ENCODE measurements at regions not wholly inside any gene's neighbourhood (a gene's known extent, or its start where the extent isn't known, plus 50 kb on each side); places are given as distances from the start of the nearest gene placed in this dataset.

DNA sequence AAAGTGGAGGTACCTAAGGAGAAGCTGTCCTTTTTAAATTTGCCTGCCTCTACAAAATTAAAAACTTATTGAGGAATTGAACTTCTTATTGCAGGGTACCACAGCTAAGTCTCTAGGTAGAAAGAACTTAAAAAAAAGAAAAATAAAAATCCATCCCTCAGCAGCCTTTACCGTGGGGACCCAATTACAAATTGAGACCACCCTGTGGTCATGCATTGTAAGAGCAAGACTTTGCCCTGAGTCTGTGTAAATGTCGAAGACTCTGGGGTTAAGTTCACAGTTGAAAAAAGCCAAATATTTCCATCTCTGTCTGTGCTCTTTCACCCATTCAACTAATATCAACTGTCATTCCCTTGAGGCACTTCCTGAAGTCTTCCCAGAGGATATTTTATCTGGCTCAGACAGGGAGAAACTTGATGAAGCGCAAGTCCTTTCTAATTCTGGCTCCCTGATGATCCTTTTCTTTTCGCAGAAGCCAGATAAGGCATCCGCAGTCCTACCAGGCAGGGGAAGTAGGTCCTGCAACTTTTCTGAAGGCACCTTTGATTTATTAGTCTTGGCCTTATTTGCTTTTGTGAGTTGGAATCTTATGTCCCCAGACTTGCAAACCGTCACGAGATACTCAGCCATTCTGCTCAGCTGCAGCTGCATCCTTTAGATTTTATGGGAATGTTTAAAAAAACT is 323.8 kb upstream of the WWC1 start:
- Histone ChIP-seq H3K27me3 (ENCODE audit: control insufficient read depth in 1 of 2, insufficient read depth in 2 of 2, low read length in 2 of 2) (no peaks in the 10 kb centered on the region), H3K27ac (ENCODE audit: low read length) (no peak overlapping the region), H3K4me3 (ENCODE audit: low read length in 2 of 2) (no peak overlapping the region), H3K9ac (ENCODE audit: low read length in 2 of 2) (no peak overlapping the region), H3K9me3 (ENCODE audit: control insufficient read depth in 2 of 2, low read length in 2 of 2) (no peaks in the 10 kb centered on the region), H3K36me3 (ENCODE audit: control insufficient read depth in 2 of 2, insufficient read depth in 2 of 2, low read length in 2 of 2) (no peaks in the 10 kb centered on the region), H3K4me1 (ENCODE audit: control insufficient read depth, insufficient read depth, low read length) (no peaks in the 10 kb centered on the region)

DNA sequence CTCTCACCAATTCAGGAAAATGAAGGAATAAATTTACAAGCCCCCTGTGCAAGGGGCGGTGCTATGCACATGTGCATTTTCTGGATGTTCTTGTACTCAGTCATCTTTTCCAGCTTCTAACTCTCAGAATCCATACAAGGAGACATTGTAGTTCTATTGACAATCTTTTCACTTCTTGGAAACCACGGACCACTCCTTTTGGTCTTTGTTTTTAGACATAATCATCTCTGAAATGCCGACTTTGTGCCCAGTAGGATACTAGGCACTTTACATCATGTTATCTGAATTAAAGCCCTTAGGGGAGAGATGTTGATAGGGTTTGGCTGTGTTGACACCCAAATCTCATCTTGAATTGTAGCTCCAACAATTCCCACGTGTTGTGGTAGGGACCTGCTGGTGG is 322.6 kb upstream of the WWC1 start:
- Histone ChIP-seq H3K4me1 (ENCODE audit: control insufficient read depth, insufficient read depth, low read length) (no peaks in the 10 kb centered on the region), H3K9ac (ENCODE audit: low read length in 2 of 2) (no peak overlapping the region), H3K4me3 (ENCODE audit: low read length in 2 of 2) (no peak overlapping the region), H3K36me3 (ENCODE audit: control insufficient read depth in 2 of 2, insufficient read depth in 2 of 2, low read length in 2 of 2) (no peaks in the 10 kb centered on the region), H3K9me3 (ENCODE audit: control insufficient read depth in 2 of 2, low read length in 2 of 2) (no peaks in the 10 kb centered on the region), H3K27me3 (ENCODE audit: control insufficient read depth in 1 of 2, insufficient read depth in 2 of 2, low read length in 2 of 2) (no peaks in the 10 kb centered on the region), H3K27ac (ENCODE audit: low read length) (no peak overlapping the region)

DNA sequence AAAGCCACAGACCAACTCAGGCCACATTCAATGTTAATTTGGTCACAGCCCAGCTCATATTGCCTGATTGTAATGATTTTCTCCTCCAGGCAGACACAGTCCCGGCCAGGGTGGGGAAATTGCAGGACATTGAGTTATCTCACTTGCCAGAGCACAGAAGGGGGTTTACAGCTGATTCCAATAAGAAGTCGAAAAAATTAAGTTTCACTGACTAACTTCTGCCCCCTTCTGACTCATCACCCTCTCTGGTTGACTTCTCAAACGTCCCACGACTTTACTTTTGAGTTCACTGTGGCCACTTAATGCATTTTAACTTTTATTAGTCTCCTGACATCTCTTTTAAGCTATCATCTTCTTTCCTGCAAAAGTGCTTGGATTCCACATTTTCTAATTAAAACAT is 321.4 kb upstream of the WWC1 start:
- Histone ChIP-seq H3K9me3 (ENCODE audit: control insufficient read depth in 2 of 2, low read length in 2 of 2) (no peaks in the 10 kb centered on the region), H3K36me3 (ENCODE audit: control insufficient read depth in 2 of 2, insufficient read depth in 2 of 2, low read length in 2 of 2) (no peaks in the 10 kb centered on the region), H3K27me3 (ENCODE audit: control insufficient read depth in 1 of 2, insufficient read depth in 2 of 2, low read length in 2 of 2) (no peaks in the 10 kb centered on the region), H3K27ac (ENCODE audit: low read length) (no peak overlapping the region), H3K9ac (ENCODE audit: low read length in 2 of 2) (no peak overlapping the region), H3K4me1 (ENCODE audit: control insufficient read depth, insufficient read depth, low read length) (no peaks in the 10 kb centered on the region), H3K4me3 (ENCODE audit: low read length in 2 of 2) (no peak overlapping the region)

DNA sequence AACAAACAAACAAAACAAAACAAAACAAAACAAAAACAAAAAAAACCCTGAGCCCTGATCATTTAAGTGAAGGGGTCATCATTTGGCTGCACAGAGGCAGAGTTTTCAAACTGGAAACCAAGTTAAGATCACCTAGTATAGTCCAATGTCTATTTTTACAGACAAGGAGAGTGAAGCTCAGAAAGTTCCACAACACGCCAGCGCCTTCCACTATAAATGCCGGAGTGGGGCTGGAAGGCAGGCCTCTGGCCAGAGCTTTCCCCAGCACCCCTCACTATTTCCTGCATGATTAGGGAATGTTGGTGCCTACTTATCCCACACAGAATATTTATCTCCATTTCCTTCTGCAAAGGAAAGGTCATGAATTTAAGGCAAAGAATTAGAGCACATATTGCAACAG is 319.7 kb upstream of the WWC1 start:
- no peaks in the 10 kb centered on the region for H3K9me3 ChIP-seq (ENCODE audit: control insufficient read depth in 2 of 2, low read length in 2 of 2)
- no peaks in the 10 kb centered on the region for H3K27me3 ChIP-seq (ENCODE audit: control insufficient read depth in 1 of 2, insufficient read depth in 2 of 2, low read length in 2 of 2)
- no peaks in the 10 kb centered on the region for H3K36me3 ChIP-seq (ENCODE audit: control insufficient read depth in 2 of 2, insufficient read depth in 2 of 2, low read length in 2 of 2)
- H3K4me1 ChIP-seq (ENCODE audit: control insufficient read depth, insufficient read depth, low read length) = no peaks in the 10 kb centered on the region
- H3K27ac ChIP-seq (ENCODE audit: low read length) = no peak overlapping the region
- no peak overlapping the region for H3K4me3 ChIP-seq (ENCODE audit: low read length in 2 of 2)
- H3K9ac ChIP-seq (ENCODE audit: low read length in 2 of 2) = no peak overlapping the region

DNA sequence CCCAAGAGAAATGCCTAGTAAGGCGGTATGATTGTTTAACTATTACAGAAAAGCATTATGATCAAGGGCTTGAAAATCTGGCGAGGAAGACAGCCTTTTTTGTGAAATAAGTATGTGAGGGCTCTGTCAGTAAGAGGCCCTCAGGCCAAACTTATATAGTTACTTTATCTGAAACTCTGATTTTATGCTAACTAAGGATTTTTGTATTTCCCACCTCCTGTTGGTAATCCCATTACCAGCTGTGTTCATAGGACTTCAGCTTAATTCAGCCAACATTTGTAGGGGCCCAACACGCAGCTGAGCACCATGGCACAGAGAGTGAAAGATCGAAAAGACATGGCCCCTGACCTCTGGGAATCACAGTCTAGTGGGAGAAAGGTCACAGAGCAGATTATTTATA is 318.3 kb upstream of the WWC1 start:
- no peak overlapping the region for H3K9ac ChIP-seq (ENCODE audit: low read length in 2 of 2)

DNA sequence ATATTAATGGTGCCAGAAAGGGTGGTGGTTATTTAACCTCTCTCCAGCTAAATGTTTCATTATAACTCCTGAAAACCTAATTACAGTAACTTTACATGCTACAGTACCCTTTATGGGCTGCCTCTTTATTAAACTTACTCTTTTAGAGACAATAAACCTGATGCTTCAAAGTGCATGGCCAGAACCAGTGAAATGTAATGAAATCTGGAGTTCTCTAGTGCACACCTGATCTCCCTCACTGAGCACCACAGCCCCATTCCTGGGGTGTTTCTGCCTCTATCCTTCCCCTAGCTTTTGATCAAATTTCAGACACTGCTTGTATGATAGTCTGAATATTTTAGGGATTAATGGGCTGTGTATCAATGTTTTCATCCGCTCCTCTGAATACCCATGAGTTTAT is 306.5 kb upstream of the WWC1 start:
- Histone ChIP-seq H3K9ac (ENCODE audit: low read length in 2 of 2) (no peak overlapping the region), H3K36me3 (ENCODE audit: control insufficient read depth in 2 of 2, insufficient read depth in 2 of 2, low read length in 2 of 2) (no peaks in the 10 kb centered on the region), H3K9me3 (ENCODE audit: control insufficient read depth in 2 of 2, low read length in 2 of 2) (no peaks in the 10 kb centered on the region), H3K4me3 (ENCODE audit: low read length in 2 of 2) (no peak overlapping the region), H3K27me3 (ENCODE audit: control insufficient read depth in 1 of 2, insufficient read depth in 2 of 2, low read length in 2 of 2) (no peaks in the 10 kb centered on the region), H3K27ac (ENCODE audit: low read length) (no peak overlapping the region), H3K4me1 (ENCODE audit: control insufficient read depth, insufficient read depth, low read length) (no peaks in the 10 kb centered on the region)

More for the DNA sequence above, 318.3 kb upstream of the WWC1 start:
- Histone ChIP-seq H3K36me3 (ENCODE audit: control insufficient read depth in 2 of 2, insufficient read depth in 2 of 2, low read length in 2 of 2) (no peaks in the 10 kb centered on the region), H3K27ac (ENCODE audit: low read length) (no peak overlapping the region), H3K9me3 (ENCODE audit: control insufficient read depth in 2 of 2, low read length in 2 of 2) (no peaks in the 10 kb centered on the region), H3K4me3 (ENCODE audit: low read length in 2 of 2) (no peak overlapping the region), H3K27me3 (ENCODE audit: control insufficient read depth in 1 of 2, insufficient read depth in 2 of 2, low read length in 2 of 2) (no peaks in the 10 kb centered on the region), H3K4me1 (ENCODE audit: control insufficient read depth, insufficient read depth, low read length) (no peaks in the 10 kb centered on the region)

DNA sequence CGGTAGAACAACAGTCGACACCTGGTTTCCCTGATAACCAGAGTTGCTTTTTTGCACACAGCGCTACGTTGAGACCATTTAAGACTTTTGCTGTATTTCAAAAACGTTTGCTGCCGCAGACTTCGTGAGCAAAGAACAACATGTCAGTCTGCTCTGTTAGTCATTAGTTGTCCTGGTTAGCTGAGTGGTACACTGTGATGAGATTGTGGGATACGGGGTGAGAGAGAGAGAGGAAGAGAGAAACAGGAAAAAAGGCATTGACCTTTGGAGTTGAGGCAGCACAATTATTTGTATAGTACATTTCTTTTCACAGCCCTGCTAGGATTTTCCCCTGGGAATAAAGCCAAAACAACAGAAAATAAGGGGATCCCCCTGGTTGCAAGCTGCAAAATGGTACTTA is 306.1 kb upstream of the WWC1 start:
- no peaks in the 10 kb centered on the region for H3K36me3 ChIP-seq (ENCODE audit: control insufficient read depth in 2 of 2, insufficient read depth in 2 of 2, low read length in 2 of 2)
- no peak overlapping the region for H3K4me3 ChIP-seq (ENCODE audit: low read length in 2 of 2)
- H3K27ac ChIP-seq (ENCODE audit: low read length) = no peak overlapping the region
- H3K9me3 ChIP-seq (ENCODE audit: control insufficient read depth in 2 of 2, low read length in 2 of 2) = no peaks in the 10 kb centered on the region
- H3K4me1 ChIP-seq (ENCODE audit: control insufficient read depth, insufficient read depth, low read length) = no peaks in the 10 kb centered on the region
- no peak overlapping the region for H3K9ac ChIP-seq (ENCODE audit: low read length in 2 of 2)
- H3K27me3 ChIP-seq (ENCODE audit: control insufficient read depth in 1 of 2, insufficient read depth in 2 of 2, low read length in 2 of 2) = no peaks in the 10 kb centered on the region

DNA sequence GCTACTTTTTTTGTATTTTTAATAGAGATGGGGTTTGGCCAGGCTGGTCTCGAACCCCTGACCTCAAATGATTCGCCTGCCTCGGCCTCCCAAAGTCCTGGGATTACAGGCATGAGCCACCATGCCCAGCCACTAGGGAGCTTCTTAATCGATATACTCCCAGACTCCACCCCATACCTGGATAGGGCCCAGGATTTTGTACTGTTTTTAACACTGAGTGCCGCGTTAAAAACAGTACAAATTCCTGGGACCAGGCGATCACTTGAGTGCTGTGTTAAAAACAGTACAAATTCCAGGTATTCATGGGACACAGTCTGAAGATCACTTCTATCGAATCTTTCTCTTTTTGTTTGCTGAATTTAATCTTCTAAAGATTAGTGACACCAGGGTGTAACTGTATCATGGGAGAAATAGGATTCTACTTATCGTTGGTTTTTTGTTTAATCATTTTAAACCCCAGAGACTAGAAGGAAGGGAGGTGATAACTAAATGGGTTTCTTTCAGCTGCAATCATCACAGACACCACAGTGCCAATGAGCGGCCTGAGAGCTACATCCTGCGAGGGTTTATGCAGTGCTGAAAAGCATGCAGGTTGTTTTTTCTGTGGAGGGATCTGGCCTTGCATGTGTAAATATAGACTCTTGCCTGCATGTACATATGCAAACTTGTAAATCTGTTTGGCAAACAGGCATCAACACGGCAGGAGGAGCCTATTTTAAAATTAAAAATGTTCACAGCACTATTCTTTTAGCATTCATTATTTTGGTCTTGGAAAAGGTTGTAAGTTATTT is 303.8 kb upstream of the WWC1 start:
- Histone ChIP-seq H3K4me1 (ENCODE audit: control insufficient read depth, insufficient read depth, low read length) (no peaks in the 10 kb centered on the region), H3K27ac (ENCODE audit: low read length) (no peak overlapping the region), H3K27me3 (ENCODE audit: control insufficient read depth in 1 of 2, insufficient read depth in 2 of 2, low read length in 2 of 2) (no peaks in the 10 kb centered on the region), H3K36me3 (ENCODE audit: control insufficient read depth in 2 of 2, insufficient read depth in 2 of 2, low read length in 2 of 2) (no peaks in the 10 kb centered on the region), H3K4me3 (ENCODE audit: low read length in 2 of 2) (no peak overlapping the region), H3K9ac (ENCODE audit: low read length in 2 of 2) (no peak overlapping the region), H3K9me3 (ENCODE audit: control insufficient read depth in 2 of 2, low read length in 2 of 2) (no peaks in the 10 kb centered on the region)

DNA sequence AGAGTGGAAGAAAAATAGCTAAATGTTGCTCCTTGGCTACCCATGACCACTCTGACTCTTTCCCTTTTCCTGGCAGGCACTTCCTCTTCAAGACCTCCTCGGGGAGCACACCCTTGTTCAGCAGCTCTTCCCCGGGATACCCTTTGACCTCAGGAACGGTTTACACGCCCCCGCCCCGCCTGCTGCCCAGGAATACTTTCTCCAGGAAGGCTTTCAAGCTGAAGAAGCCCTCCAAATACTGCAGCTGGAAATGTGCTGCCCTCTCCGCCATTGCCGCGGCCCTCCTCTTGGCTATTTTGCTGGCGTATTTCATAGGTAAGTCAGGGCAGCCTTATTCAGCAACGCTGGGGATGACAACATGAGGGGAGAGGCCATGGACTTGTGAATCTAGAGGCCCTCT is 298.6 kb upstream of the WWC1 start:
- H3K4me3 ChIP-seq (ENCODE audit: low read length in 2 of 2) = no peak overlapping the region
- H3K27ac ChIP-seq (ENCODE audit: low read length) = no peak overlapping the region
- H3K4me1 ChIP-seq (ENCODE audit: control insufficient read depth, insufficient read depth, low read length) = no peaks in the 10 kb centered on the region
- H3K36me3 ChIP-seq (ENCODE audit: control insufficient read depth in 2 of 2, insufficient read depth in 2 of 2, low read length in 2 of 2) = no peaks in the 10 kb centered on the region
- H3K9ac ChIP-seq (ENCODE audit: low read length in 2 of 2) = no peak overlapping the region
- no peaks in the 10 kb centered on the region for H3K9me3 ChIP-seq (ENCODE audit: control insufficient read depth in 2 of 2, low read length in 2 of 2)
- H3K27me3 ChIP-seq (ENCODE audit: control insufficient read depth in 1 of 2, insufficient read depth in 2 of 2, low read length in 2 of 2) = no peaks in the 10 kb centered on the region

DNA sequence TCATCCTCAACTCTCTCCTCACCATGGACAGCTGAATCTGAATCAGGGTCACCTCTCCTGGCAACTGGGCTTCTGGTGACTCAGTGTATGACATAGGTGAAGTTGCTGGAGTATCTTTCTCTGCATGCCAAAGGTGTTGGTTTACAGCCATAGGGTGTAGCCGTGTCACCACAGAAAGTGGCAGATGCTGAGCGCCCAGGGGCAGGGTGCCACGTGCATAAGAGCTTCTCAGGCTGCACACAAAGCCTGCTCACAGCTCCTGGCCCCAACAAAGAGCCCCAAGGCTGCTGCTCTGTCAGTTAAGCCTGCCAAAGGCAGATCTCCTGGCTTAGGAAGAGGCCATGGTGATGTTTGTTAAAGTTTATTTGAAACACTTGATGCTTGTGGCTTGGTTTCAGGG is 297.7 kb upstream of the WWC1 start:
- no peaks in the 10 kb centered on the region for H3K36me3 ChIP-seq (ENCODE audit: control insufficient read depth in 2 of 2, insufficient read depth in 2 of 2, low read length in 2 of 2)
- H3K9me3 ChIP-seq (ENCODE audit: control insufficient read depth in 2 of 2, low read length in 2 of 2) = no peaks in the 10 kb centered on the region
- H3K9ac ChIP-seq (ENCODE audit: low read length in 2 of 2) = no peak overlapping the region
- no peaks in the 10 kb centered on the region for H3K4me1 ChIP-seq (ENCODE audit: control insufficient read depth, insufficient read depth, low read length)
- no peak overlapping the region for H3K27ac ChIP-seq (ENCODE audit: low read length)
- H3K27me3 ChIP-seq (ENCODE audit: control insufficient read depth in 1 of 2, insufficient read depth in 2 of 2, low read length in 2 of 2) = no peaks in the 10 kb centered on the region
- H3K4me3 ChIP-seq (ENCODE audit: low read length in 2 of 2) = no peak overlapping the region

DNA sequence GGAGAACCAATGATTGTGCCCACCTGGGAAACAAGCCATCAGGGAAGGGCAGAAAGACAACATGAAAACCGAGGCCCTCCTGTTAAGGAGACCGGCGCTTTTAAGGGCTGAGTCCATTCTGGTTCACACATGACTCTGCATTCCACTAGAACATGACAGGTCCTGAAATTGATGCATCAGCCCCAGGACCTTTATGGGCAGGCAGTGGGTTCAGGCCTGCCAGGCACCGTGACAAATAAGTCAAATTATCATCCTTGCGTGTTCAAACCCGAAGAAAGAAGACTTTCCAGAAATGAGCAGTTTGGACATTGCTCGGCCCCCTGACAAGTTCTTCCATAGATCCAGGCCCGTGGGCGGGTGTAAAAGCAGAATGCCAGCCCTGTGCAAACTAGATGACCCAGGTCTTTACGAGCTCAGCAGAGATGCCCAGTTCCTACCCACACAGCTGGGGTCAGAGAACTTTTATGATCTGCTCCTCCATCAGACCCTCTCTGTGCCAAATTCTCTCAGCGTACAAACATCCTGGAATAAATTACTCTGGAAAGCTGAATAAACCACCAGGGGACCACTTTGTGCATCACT is 295.5 kb upstream of the WWC1 start:
- Histone ChIP-seq H3K27ac (ENCODE audit: low read length) (no peak overlapping the region), H3K4me3 (ENCODE audit: low read length in 2 of 2) (no peak overlapping the region), H3K4me1 (ENCODE audit: control insufficient read depth, insufficient read depth, low read length) (no peaks in the 10 kb centered on the region), H3K9ac (ENCODE audit: low read length in 2 of 2) (no peak overlapping the region), H3K36me3 (ENCODE audit: control insufficient read depth in 2 of 2, insufficient read depth in 2 of 2, low read length in 2 of 2) (no peaks in the 10 kb centered on the region), H3K27me3 (ENCODE audit: control insufficient read depth in 1 of 2, insufficient read depth in 2 of 2, low read length in 2 of 2) (no peaks in the 10 kb centered on the region), H3K9me3 (ENCODE audit: control insufficient read depth in 2 of 2, low read length in 2 of 2) (no peaks in the 10 kb centered on the region)

Measured in stomach smooth muscle (tissue), 2 donors.